GM08714 (cell line): ENCODE measurements at regions not wholly inside any gene's neighbourhood (a gene's known extent, or its start where the extent isn't known, plus 50 kb on each side); places are given as distances from the start of the nearest gene placed in this dataset.

Source experiments
- H3K4me3 ChIP-seq: fragments of 200-500 bp; sonication (Bioruptor generic); 2 replicates; pipeline ENCODE4 v1.5.1; 2014; ENCODE audit warnings: mild to moderate bottlenecking, low read length, inconsistent platforms
- ZNF274 ChIP-seq: IDR thresholded peaks from 2 replicates; pipeline ENCODE4 v1.6.1; 2012; ENCODE audit warnings: mild to moderate bottlenecking, low read depth, low read length

- TF ChIP-seq ZNF274 = no peak
- H3K4me3 ChIP-seq = no peak overlapping the region
Measured at GRCh38 chr13:70394031-70394548, 285.8 kb upstream of the KLHL1 start.

GRCh38 chr13:70391678-70392077, 283.4 kb upstream of the KLHL1 start:
- no peak for TF ChIP-seq ZNF274
- no peak overlapping the region for H3K4me3 ChIP-seq

- no peak overlapping the region for H3K4me3 ChIP-seq
- TF ChIP-seq ZNF274 = no peak
Measured at GRCh38 chr13:70390968-70391367, 282.7 kb upstream of the KLHL1 start.

- H3K4me3 ChIP-seq = no peak overlapping the region
- TF ChIP-seq ZNF274 = no peak
Measured at GRCh38 chr13:70390064-70390463, 281.8 kb upstream of the KLHL1 start.

GRCh38 chr13:70388935-70389334, 280.7 kb upstream of the KLHL1 start:
- no peak overlapping the region for H3K4me3 ChIP-seq
- TF ChIP-seq ZNF274 = no peak

- no peak overlapping the region for H3K4me3 ChIP-seq
- TF ChIP-seq ZNF274 = no peak
Measured at GRCh38 chr13:70386919-70387318, 278.7 kb upstream of the KLHL1 start.

GRCh38 chr13:70385852-70386251, 277.6 kb upstream of the KLHL1 start:
- H3K4me3 ChIP-seq = no peak overlapping the region
- no peak for TF ChIP-seq ZNF274

- H3K4me3 ChIP-seq = no peak overlapping the region
- no peak for TF ChIP-seq ZNF274
Measured at GRCh38 chr13:70384156-70384555, 275.9 kb upstream of the KLHL1 start.

GRCh38 chr13:70380809-70381208, 272.6 kb upstream of the KLHL1 start:
- TF ChIP-seq ZNF274 = no peak
- no peak overlapping the region for H3K4me3 ChIP-seq

GRCh38 chr13:70375718-70376117, 267.5 kb upstream of the KLHL1 start:
- H3K4me3 ChIP-seq = no peak overlapping the region
- no peak for TF ChIP-seq ZNF274

GRCh38 chr13:70370924-70371323, 262.7 kb upstream of the KLHL1 start:
- TF ChIP-seq ZNF274 = no peak
- no peak overlapping the region for H3K4me3 ChIP-seq

GRCh38 chr13:70366720-70367119, 258.5 kb upstream of the KLHL1 start:
- no peak for TF ChIP-seq ZNF274
- no peak overlapping the region for H3K4me3 ChIP-seq

GRCh38 chr13:70363991-70364390, 255.7 kb upstream of the KLHL1 start:
- no peak for TF ChIP-seq ZNF274
- H3K4me3 ChIP-seq = no peak overlapping the region

GRCh38 chr13:70362820-70363570, 254.7 kb upstream of the KLHL1 start:
- no peak for TF ChIP-seq ZNF274
- no peak overlapping the region for H3K4me3 ChIP-seq

- H3K4me3 ChIP-seq = no peak overlapping the region
- no peak for TF ChIP-seq ZNF274
Measured at GRCh38 chr13:70357031-70357430, 248.8 kb upstream of the KLHL1 start.

GRCh38 chr13:70353096-70353495, 244.8 kb upstream of the KLHL1 start:
- TF ChIP-seq ZNF274 = no peak
- H3K4me3 ChIP-seq = no peak overlapping the region
